ENCODE measurements at regions not wholly inside any gene's neighbourhood (a gene's known extent, or its start where the extent isn't known, plus 50 kb on each side); places are given as distances from the start of the nearest gene placed in this dataset.

GRCh38 chr12:93164103-93164880, 213.4 kb upstream of the NUDT4 start:
- TF ChIP-seq POLR2A (IDR thresholded peaks at IDR 0.05; ENCODE audit: low read depth, low read length) (no peak), CTCF (conservative IDR thresholded peaks at IDR 0.05; ENCODE audit: low read depth, low read length) (no peak), RCOR1 (IDR thresholded peaks at IDR 0.05; ENCODE audit: insufficient replicate concordance, low read length) (no peak), CEBPB (IDR thresholded peaks at IDR 0.05; ENCODE audit: low read depth, low read length) (no peak), CHD1 (IDR thresholded peaks at IDR 0.05; ENCODE audit: low read depth, low read length) (no peak), NFE2L2 (IDR thresholded peaks at IDR 0.05; ENCODE audit: low read depth, low read length) (no peak), ELK1 (IDR thresholded peaks at IDR 0.05; ENCODE audit: borderline replicate concordance, low read depth, low read length) (no peak), MAZ (IDR thresholded peaks at IDR 0.05; ENCODE audit: borderline replicate concordance, low read depth, low read length) (no peak), RAD21 (IDR thresholded peaks at IDR 0.05; ENCODE audit: low read length) (no peak)

Measured in IMR-90 (cell line).